A673 (cell line): ENCODE measurements at regions not wholly inside any gene's neighbourhood (a gene's known extent, or its start where the extent isn't known, plus 50 kb on each side); places are given as distances from the start of the nearest gene placed in this dataset.

Experiments used
- EZH2 ChIP-seq: fragments of 200-600 bp; sonication (generic); IDR thresholded peaks from 2 replicates; pipeline ENCODE4 v1.6.1; 2017; ENCODE audit warnings: borderline replicate concordance, low read depth, mild to moderate bottlenecking, mixed read lengths, antibody characterized with exemption, low read length; ENCODE audit not compliant: poor library complexity, severe bottlenecking
- TF ChIP-seq, protein P1 (sequence below): fragments of 300-800, 200-600 bp; sonication (generic); conservative IDR thresholded peaks from 2 replicates; pipeline ENCODE4 v1.5.1; 2017; ENCODE audit warnings: low read depth, mild to moderate bottlenecking, antibody characterized with exemption, low read length, moderate library complexity, mixed read lengths

GRCh38 chr3:167918686-167919085 lies 177.0 kb downstream of the GOLIM4 start:
- TF ChIP-seq, protein P1, sequence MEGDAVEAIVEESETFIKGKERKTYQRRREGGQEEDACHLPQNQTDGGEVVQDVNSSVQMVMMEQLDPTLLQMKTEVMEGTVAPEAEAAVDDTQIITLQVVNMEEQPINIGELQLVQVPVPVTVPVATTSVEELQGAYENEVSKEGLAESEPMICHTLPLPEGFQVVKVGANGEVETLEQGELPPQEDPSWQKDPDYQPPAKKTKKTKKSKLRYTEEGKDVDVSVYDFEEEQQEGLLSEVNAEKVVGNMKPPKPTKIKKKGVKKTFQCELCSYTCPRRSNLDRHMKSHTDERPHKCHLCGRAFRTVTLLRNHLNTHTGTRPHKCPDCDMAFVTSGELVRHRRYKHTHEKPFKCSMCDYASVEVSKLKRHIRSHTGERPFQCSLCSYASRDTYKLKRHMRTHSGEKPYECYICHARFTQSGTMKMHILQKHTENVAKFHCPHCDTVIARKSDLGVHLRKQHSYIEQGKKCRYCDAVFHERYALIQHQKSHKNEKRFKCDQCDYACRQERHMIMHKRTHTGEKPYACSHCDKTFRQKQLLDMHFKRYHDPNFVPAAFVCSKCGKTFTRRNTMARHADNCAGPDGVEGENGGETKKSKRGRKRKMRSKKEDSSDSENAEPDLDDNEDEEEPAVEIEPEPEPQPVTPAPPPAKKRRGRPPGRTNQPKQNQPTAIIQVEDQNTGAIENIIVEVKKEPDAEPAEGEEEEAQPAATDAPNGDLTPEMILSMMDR, result no peak
- TF ChIP-seq EZH2, result no peak
